ENCODE measurements at regions not wholly inside any gene's neighbourhood (a gene's known extent, or its start where the extent isn't known, plus 50 kb on each side); places are given as distances from the start of the nearest gene placed in this dataset.

- intact Hi-C loops (cut with DNase I), result no loop called here
- no peak overlapping the region for H3K27ac ChIP-seq (ENCODE audit: low read depth in 2 of 2, low read length in 2 of 2)
- no peak for DNase-seq
- H3K36me3 ChIP-seq (ENCODE audit: control insufficient read depth in 2 of 3, insufficient read depth in 3 of 3, low read length in 3 of 3), result no peaks in the 10 kb centered on the region
- no peak overlapping the region for H3K4me3 ChIP-seq (ENCODE audit: low read length in 3 of 3)
- no peak for TF ChIP-seq CTCF (IDR thresholded peaks at IDR 0.05; ENCODE audit: borderline replicate concordance, extremely low read depth, insufficient read depth)
- H3K4me1 ChIP-seq (ENCODE audit: control insufficient read depth in 2 of 3, insufficient read depth in 2 of 3, low read depth in 1 of 3, low read length in 3 of 3), result no peaks in the 10 kb centered on the region
- H3K9ac ChIP-seq (ENCODE audit: low read length in 3 of 3), result no peak overlapping the region
- H3K27me3 ChIP-seq (ENCODE audit: control insufficient read depth, insufficient read depth, low read length), result no peaks in the 10 kb centered on the region
- H3K9me3 ChIP-seq (ENCODE audit: control insufficient read depth in 2 of 3, insufficient read depth in 1 of 3, low read length in 3 of 3), result no peaks in the 10 kb centered on the region
- no peak for FAIRE-seq
These were observed 120.2 kb upstream of the ARRDC3 start for GRCh38 chr5:91503321-91503720.

- TF ChIP-seq CTCF (IDR thresholded peaks at IDR 0.05; ENCODE audit: borderline replicate concordance, extremely low read depth, insufficient read depth), result no peak
- H3K36me3 ChIP-seq (ENCODE audit: control insufficient read depth in 2 of 3, insufficient read depth in 3 of 3, low read length in 3 of 3), result no peaks in the 10 kb centered on the region
- FAIRE-seq, result no peak
These were observed 117.6 kb upstream of the ARRDC3 start for GRCh38 chr5:91500758-91501157.

GRCh38 chr5:91499943-91500531 is 116.9 kb upstream of the ARRDC3 start:
- TF ChIP-seq CTCF (IDR thresholded peaks at IDR 0.05; ENCODE audit: borderline replicate concordance, extremely low read depth, insufficient read depth), result peak; percentile 53
- FAIRE-seq (no peak), DNase-seq (peak in 2 of 5 donors; percentile 61 to 72)
- Histone ChIP-seq H3K9me3 (ENCODE audit: control insufficient read depth in 2 of 3, insufficient read depth in 1 of 3, low read length in 3 of 3) (no peaks in the 10 kb centered on the region), H3K4me1 (ENCODE audit: control insufficient read depth in 2 of 3, insufficient read depth in 2 of 3, low read depth in 1 of 3, low read length in 3 of 3) (no peaks in the 10 kb centered on the region), H3K9ac (ENCODE audit: low read length in 3 of 3) (no peak overlapping the region), H3K27ac (ENCODE audit: low read depth in 2 of 2, low read length in 2 of 2) (no peak overlapping the region), H3K36me3 (ENCODE audit: control insufficient read depth in 2 of 3, insufficient read depth in 3 of 3, low read length in 3 of 3) (no peaks in the 10 kb centered on the region), H3K4me3 (ENCODE audit: low read length in 3 of 3) (no peak overlapping the region), H3K27me3 (ENCODE audit: control insufficient read depth, insufficient read depth, low read length) (no peaks in the 10 kb centered on the region)
- intact Hi-C loops (cut with DNase I), result no loop called here

More at GRCh38 chr5:91500758-91501157, 117.6 kb upstream of the ARRDC3 start:
- Histone ChIP-seq H3K27ac (ENCODE audit: low read depth in 2 of 2, low read length in 2 of 2) (no peak overlapping the region), H3K9ac (ENCODE audit: low read length in 3 of 3) (no peak overlapping the region), H3K27me3 (ENCODE audit: control insufficient read depth, insufficient read depth, low read length) (no peaks in the 10 kb centered on the region), H3K9me3 (ENCODE audit: control insufficient read depth in 2 of 3, insufficient read depth in 1 of 3, low read length in 3 of 3) (no peaks in the 10 kb centered on the region), H3K4me1 (ENCODE audit: control insufficient read depth in 2 of 3, insufficient read depth in 2 of 3, low read depth in 1 of 3, low read length in 3 of 3) (no peaks in the 10 kb centered on the region), H3K4me3 (ENCODE audit: low read length in 3 of 3) (no peak overlapping the region)
- no peak for DNase-seq
- intact Hi-C loops (cut with DNase I), result no loop called here

GRCh38 chr5:91495699-91496098 is 112.6 kb upstream of the ARRDC3 start:
- FAIRE-seq (no peak), DNase-seq (no peak)
- TF ChIP-seq CTCF (IDR thresholded peaks at IDR 0.05; ENCODE audit: borderline replicate concordance, extremely low read depth, insufficient read depth), result no peak
- no peak overlapping the region for H3K9ac ChIP-seq (ENCODE audit: low read length in 3 of 3)
- no peak overlapping the region for H3K27ac ChIP-seq (ENCODE audit: low read depth in 2 of 2, low read length in 2 of 2)
- no peak overlapping the region for H3K4me3 ChIP-seq (ENCODE audit: low read length in 3 of 3)
- intact Hi-C loops (cut with DNase I), result no loop called here
- no peaks in the 10 kb centered on the region for H3K4me1 ChIP-seq (ENCODE audit: control insufficient read depth in 2 of 3, insufficient read depth in 2 of 3, low read depth in 1 of 3, low read length in 3 of 3)
- H3K9me3 ChIP-seq (ENCODE audit: control insufficient read depth in 2 of 3, insufficient read depth in 1 of 3, low read length in 3 of 3), result no peaks in the 10 kb centered on the region
- H3K36me3 ChIP-seq (ENCODE audit: control insufficient read depth in 2 of 3, insufficient read depth in 3 of 3, low read length in 3 of 3), result no peaks in the 10 kb centered on the region
- no peaks in the 10 kb centered on the region for H3K27me3 ChIP-seq (ENCODE audit: control insufficient read depth, insufficient read depth, low read length)
